ENCODE measurements at regions not wholly inside any gene's neighbourhood (a gene's known extent, or its start where the extent isn't known, plus 50 kb on each side); places are given as distances from the start of the nearest gene placed in this dataset.

DNA sequence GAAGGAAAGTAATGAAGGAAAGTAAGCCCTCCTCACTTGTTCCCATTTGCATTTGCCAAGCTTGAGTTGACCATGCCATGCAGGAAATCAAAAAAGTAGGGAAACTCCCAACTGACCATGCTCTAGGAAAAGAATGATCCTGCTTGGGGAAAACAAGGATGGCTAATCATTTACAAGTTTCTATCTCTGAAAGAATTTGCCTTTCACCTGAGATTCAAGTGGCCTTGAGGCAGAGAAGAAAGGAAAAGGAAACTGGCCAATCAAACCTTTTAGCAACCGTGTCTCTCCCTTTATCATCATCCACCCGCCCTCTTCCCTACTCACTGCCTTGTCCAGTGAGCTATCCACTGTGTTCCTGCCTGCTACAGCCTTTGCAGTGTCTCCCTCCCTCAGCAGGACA lies 757.2 kb upstream of the SOX9 start:
- TF ChIP-seq EP300 (IDR thresholded peaks at IDR 0.05) (no peak), POLR2A (IDR thresholded peaks at IDR 0.05) (no peak), POLR2AphosphoS5 (IDR thresholded peaks at IDR 0.05) (no peak)
- TF ChIP-seq, protein P1, sequence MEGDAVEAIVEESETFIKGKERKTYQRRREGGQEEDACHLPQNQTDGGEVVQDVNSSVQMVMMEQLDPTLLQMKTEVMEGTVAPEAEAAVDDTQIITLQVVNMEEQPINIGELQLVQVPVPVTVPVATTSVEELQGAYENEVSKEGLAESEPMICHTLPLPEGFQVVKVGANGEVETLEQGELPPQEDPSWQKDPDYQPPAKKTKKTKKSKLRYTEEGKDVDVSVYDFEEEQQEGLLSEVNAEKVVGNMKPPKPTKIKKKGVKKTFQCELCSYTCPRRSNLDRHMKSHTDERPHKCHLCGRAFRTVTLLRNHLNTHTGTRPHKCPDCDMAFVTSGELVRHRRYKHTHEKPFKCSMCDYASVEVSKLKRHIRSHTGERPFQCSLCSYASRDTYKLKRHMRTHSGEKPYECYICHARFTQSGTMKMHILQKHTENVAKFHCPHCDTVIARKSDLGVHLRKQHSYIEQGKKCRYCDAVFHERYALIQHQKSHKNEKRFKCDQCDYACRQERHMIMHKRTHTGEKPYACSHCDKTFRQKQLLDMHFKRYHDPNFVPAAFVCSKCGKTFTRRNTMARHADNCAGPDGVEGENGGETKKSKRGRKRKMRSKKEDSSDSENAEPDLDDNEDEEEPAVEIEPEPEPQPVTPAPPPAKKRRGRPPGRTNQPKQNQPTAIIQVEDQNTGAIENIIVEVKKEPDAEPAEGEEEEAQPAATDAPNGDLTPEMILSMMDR (IDR thresholded peaks at IDR 0.05), result no peak

DNA sequence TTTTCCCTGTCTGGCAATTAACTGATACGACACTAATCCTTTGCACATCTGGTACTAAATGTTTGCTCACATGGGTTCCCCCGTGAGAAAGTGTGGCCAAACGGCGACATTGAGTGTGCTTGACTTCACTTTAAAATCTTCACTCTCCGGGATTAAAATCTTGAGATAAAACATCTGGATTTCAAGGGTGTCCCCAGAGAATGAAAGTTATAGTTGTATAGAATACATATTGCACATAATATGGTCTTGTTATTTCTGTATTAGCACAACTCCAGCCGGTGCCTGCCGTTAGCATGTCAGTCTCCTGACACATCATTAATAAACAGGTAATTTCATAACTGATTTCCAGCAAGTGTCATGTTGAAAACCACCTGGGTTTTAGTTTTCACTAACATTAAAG lies 749.0 kb upstream of the SOX9 start:
- DNase-seq (ENCODE audit: low spot score in 2 of 2), result no peak
- no peaks in the 10 kb centered on the region for H3K9me3 ChIP-seq
- no peaks in the 10 kb centered on the region for H3K36me3 ChIP-seq
- TF ChIP-seq, protein P1 (IDR thresholded peaks at IDR 0.05), result no peak
- WGBS, result 81% methylated on average over 7 of the region's 7 CpGs
- no peak overlapping the region for H3K4me3 ChIP-seq
- no peaks in the 10 kb centered on the region for H3K27me3 ChIP-seq
- H3K27ac ChIP-seq, result no peak overlapping the region
- no peaks in the 10 kb centered on the region for H3K4me1 ChIP-seq

More for the DNA sequence above, 757.2 kb upstream of the SOX9 start:
- Histone ChIP-seq H3K4me1 (peaks cover 7% of the 10 kb centered on the region), H3K27me3 (no peaks in the 10 kb centered on the region), H3K27ac (no peak overlapping the region), H3K9me3 (no peaks in the 10 kb centered on the region), H3K4me3 (no peak overlapping the region), H3K36me3 (no peaks in the 10 kb centered on the region)
- WGBS, result 74% methylated on average over 2 of the region's 2 CpGs
- no peak for DNase-seq (ENCODE audit: low spot score in 2 of 2)

DNA sequence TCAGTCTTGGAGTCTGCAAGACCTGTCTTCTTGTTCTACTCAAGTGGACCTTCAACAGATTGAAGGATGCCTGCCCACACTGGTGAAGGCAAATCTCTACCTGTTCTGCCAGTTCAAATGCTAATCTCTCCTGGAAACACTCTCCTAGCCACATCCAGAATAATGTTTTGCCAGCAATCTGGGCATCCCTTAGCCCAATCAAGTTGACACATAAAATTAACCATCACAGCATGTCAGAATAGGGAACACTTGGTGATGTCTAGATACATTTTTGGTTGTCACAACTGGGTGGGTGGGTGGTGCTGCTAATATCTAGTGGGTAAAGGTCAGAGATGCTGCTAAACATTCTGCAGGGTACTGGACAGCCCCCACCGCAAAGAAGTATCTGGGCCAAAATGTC lies 744.9 kb upstream of the SOX9 start:
- H3K9me3 ChIP-seq, result no peaks in the 10 kb centered on the region
- H3K4me1 ChIP-seq, result no peaks in the 10 kb centered on the region
- no peak overlapping the region for H3K27ac ChIP-seq
- H3K27me3 ChIP-seq, result no peaks in the 10 kb centered on the region
- no peaks in the 10 kb centered on the region for H3K36me3 ChIP-seq
- DNase-seq (ENCODE audit: low spot score in 2 of 2), result no peak
- 100% methylated on average over 1 of the region's 1 CpG for WGBS
- TF ChIP-seq POLR2AphosphoS5 (IDR thresholded peaks at IDR 0.05) (no peak), EP300 (IDR thresholded peaks at IDR 0.05) (no peak), POLR2A (IDR thresholded peaks at IDR 0.05) (no peak)
- TF ChIP-seq, protein P1 (IDR thresholded peaks at IDR 0.05), result no peak
- H3K4me3 ChIP-seq, result no peak overlapping the region

DNA sequence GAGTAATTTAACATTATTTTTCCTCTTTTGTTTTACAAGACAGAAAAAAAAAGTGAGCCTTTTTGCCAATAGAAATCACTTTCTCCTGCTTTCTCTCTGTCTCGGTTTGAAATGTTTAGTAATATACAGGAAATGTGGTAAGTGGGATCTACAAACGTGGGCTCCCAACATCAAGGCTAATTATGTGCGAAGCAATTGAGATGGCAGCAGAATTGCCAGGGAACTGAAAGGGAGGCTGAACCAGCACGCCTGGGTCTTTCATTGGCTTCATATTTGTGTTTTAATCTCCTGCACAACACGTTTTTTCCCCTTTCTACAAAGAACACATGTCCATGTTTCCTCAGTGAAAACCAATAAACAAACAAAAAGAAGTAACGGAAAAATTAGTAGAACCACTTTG lies 743.9 kb upstream of the SOX9 start:
- Histone ChIP-seq H3K36me3 (no peaks in the 10 kb centered on the region), H3K9me3 (no peaks in the 10 kb centered on the region), H3K4me3 (no peak overlapping the region), H3K27me3 (no peaks in the 10 kb centered on the region), H3K27ac (no peak overlapping the region), H3K4me1 (no peaks in the 10 kb centered on the region)
- DNase-seq (ENCODE audit: low spot score in 2 of 2), result no peak
- WGBS, result 61% methylated on average over 6 of the region's 6 CpGs
- no peak for TF ChIP-seq EP300 (IDR thresholded peaks at IDR 0.05)
- TF ChIP-seq, protein P1 (IDR thresholded peaks at IDR 0.05), result no peak
- TF ChIP-seq POLR2AphosphoS5 (IDR thresholded peaks at IDR 0.05), result no peak
- TF ChIP-seq POLR2A (IDR thresholded peaks at IDR 0.05), result no peak

DNA sequence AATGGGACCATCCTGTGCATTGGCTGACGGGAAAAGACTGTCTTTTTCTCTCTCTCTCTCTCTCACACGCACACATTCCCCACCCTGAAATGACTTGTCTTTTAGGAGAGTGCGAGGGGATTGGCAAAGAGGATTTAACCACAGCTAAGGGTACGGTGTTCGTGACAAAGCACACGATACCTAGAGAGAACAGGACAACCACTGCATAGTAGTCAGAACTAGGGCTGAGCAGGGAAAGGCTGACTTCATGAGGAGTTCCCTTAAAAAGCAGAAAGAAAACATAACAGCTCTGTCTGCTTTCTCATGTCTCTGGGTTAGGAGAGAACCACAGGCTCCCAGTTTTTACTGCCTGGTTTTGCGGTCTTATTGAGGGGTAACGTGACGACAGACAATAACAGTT lies 742.8 kb upstream of the SOX9 start:
- no peaks in the 10 kb centered on the region for H3K9me3 ChIP-seq
- whole genome bisulfite sequencing, result 76% methylated on average over 9 of the region's 9 CpGs
- no peaks in the 10 kb centered on the region for H3K36me3 ChIP-seq
- no peak for TF ChIP-seq POLR2A (IDR thresholded peaks at IDR 0.05)
- no peak for TF ChIP-seq EP300 (IDR thresholded peaks at IDR 0.05)
- TF ChIP-seq, protein P1 (IDR thresholded peaks at IDR 0.05), result no peak
- TF ChIP-seq POLR2AphosphoS5 (IDR thresholded peaks at IDR 0.05), result no peak
- no peak overlapping the region for H3K27ac ChIP-seq
- no peak for DNase-seq (ENCODE audit: low spot score in 2 of 2)
- no peak overlapping the region for H3K4me3 ChIP-seq
- H3K4me1 ChIP-seq, result no peaks in the 10 kb centered on the region
- no peaks in the 10 kb centered on the region for H3K27me3 ChIP-seq
